HuH-7 (cell line): ENCODE measurements at regions not wholly inside any gene's neighbourhood (a gene's known extent, or its start where the extent isn't known, plus 50 kb on each side); places are given as distances from the start of the nearest gene placed in this dataset.
A peak's percentile ranks its signal among the peaks of the same experiment; 100 is the strongest.

Experiments used
- DNase-seq: peaks from one replicate; pipeline ENCODE4 v3.0.0; 2011; ENCODE audit warnings: low spot score

DNA sequence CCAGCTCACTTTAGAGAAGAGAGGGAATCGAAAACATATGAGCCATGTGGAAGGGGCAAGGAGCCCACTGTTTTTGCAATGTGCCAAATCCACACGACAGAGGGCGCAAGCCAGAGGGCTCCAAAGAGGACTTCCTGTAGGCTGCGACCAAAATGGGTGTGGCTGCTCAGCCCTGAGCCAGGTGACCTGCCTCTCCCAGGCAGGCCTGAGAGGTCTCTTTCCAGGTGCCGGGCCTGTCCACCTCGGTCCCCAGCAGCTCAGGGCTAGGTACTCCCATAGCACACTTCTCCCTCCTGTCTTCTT is 153.8 kb downstream of the TTC32 start:
- no peak for DNase-seq

GRCh38 chr2:19747310-19748072 is 154.3 kb downstream of the TTC32 start:
- DNase-seq, result no peak

- peak; percentile 66 for DNase-seq
These were observed 155.0 kb downstream of the TTC32 start for GRCh38 chr2:19746611-19747309.

DNA sequence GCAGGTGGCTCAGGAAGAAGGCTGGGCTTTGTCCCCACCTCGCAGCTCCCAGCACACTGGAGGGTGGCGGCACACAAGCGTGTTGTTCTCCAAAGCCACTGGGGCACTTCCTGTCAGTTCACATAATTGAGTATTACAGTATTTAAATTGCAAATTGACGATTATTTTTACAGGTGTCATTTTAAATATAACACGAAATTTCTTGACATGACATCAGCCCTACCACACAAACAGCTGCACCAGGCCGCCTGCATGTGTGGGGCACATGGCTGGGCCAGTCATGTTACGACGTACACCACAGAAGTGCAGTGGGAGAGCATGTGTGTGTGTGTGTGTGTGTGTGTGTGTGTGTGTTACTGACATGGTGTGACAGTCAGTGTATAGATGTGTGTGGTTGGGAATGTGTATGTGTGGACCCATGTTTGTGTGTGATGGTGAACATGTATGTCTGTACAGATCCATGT is 155.6 kb downstream of the TTC32 start:
- no peak for DNase-seq

- no peak for DNase-seq
These were observed 156.3 kb downstream of the TTC32 start for GRCh38 chr2:19745318-19746136.

GRCh38 chr2:19744456-19745199 is 157.2 kb downstream of the TTC32 start:
- DNase-seq, result no peak

GRCh38 chr2:19743641-19744040 is 158.1 kb downstream of the TTC32 start:
- no peak for DNase-seq

DNA sequence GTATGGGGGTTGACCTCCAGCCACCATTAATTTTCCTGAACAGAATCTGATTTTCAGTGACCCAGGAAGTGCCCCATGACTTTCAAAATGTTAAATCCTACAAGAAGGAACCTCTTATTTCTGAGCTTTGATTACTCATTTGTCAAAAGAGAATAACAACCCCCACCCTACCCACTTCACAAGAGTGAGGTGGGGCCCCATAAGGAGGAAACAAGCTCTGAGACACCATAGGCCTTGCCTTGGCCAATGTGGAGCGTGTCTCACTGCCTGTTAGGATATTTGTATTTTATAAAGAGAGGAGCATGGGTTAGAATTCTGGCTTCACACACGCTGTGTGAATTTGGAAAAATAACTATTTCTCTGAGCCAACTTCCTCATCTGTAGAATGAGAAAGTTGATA is 158.9 kb downstream of the TTC32 start:
- no peak for DNase-seq

DNA sequence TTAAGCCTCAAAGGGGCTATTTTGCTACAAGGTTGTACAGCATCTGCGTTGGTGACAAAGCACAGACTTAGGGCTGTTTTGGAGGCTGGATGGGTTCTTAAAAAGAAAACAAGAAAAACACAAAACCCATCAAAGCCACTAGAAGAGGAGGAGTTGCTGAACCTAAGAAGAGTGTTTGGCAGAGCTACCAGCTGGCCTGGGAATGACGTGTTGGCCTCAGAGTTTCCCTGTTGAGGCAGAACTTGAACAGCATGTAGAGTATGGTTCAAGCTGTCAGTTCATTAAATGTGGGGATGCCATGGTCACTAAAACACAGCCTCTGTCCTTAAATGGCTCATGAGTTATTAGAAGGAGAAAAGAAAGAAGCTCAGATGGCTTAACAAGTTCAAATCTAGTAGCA is 162.5 kb downstream of the TTC32 start:
- no peak for DNase-seq

DNA sequence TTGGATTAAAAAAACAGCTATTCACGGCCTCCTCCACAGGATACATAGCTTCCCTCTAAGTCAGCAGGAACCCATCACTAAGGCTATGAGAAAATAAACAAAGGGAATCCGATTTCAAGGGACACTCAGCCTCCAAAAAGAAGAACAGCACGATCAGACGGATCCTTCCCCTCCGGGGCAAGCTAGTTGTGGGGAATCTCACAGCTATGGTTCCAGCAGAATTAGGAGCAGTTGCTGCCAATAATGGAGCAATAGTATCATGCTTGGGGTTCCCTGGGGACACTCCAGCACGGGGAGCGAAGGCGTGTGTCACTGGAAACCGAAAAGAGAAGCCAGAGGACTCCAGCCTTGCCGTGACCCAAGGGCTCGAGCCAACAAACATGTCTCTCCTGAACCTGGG is 163.1 kb downstream of the TTC32 start:
- DNase-seq, result no peak

DNA sequence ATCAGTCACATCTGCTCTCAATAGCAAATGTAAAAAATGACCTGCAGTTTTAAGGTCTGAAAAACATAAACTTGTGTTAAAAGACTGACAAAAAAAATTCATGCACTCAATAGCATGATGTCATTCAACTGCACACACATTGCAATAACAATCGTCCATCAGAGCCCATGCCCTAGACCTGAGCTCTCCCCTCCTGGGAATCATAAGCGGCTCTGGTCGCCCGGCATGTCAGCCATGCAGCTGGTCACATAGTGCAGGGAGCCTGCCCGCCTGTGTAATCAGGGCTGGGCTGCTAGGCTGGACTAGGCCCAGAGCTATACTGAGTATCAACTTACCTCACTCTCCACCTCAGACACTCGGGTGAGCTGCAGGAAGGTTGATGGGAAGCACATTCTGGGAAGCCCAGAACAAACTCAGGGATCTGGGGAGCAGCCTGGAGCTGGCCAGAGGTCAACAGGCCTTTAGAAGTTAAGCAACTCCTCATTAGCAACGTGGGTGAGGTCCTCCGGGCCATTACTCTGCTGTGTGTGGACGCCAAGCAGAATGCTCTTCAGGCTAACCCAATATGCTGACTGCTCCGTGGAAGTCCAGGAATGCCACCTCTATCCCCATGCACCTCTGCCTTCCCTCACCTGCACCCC is 165.5 kb downstream of the TTC32 start:
- no peak for DNase-seq

DNA sequence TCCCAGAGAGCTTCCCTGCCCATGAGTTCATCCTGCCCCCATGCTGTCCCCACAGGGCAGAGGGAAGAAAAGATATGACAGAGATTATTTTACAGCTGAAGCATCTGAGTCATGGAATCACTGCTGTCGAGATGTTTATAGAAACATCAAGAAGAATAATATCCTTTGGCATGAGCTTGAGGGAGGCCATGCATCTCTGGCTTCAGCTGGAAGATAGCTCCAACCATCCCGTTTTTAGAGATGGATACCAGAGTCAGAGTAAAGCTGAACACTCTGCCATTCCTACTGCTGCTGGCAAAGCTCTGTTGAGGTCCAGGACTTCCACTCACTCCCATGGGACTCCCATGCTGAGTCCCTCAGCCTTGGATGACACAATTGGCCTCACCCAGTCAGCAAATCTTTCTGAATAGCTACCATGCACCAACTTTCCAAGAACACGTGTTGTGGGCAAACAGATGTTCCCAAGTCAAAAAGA is 167.8 kb downstream of the TTC32 start:
- no peak for DNase-seq

DNA sequence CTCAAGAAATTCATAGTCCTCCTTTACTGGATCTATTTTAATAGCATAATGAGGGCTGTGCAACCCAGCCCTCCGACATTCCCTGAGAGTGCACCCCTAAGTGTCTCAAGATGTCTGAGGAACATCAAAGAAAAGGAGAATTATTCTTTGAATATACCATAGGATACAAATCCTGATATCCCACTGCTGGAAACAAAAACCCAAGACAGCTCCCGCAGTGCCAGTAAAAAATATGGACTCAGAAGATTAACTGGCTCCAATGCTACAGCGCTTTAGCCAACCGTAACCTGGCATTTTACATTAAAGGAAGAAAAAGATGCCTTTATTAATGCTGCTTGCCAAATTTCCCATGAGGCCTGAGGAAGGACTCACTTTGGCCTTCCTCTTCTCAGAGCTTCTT is 168.4 kb downstream of the TTC32 start:
- no peak for DNase-seq

DNA sequence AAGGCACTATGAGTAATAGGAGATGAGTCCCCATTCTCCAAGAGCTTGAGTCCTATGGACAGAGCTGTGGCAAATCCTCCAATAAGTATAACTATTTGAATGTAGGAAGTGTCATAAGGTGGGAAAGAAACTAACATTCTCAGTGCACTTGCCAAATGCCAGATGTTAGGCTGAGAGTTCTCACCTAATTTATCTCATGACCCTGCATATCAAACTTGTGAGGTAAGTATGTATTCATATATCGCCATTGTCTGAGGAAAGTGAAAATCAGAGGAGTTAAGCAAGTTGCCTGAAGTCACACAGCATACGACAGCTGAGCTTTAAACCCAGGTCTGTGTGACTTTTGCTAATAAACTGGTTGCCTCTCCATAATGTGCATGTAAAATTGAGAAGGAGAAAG is 169.5 kb downstream of the TTC32 start:
- no peak for DNase-seq

DNA sequence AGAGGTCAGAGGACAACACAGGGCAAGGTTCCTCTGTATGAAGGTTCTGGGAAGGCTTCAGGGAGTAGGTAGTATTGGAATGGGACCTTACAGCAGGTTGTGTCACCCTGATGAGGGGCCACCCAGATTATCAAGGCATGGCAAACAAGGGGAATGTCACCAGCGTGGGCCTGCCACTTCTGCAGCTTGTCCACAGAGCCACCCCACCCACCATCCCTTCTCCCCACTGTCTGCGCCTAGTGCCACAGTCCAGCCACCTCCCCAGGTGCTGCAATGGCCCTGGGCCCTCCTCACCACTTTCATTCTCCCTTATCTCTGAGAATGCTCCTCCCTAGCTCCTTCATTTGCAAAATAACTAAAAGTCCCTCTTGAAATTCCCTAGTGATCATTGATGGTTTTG is 170.3 kb downstream of the TTC32 start:
- DNase-seq, result no peak

DNA sequence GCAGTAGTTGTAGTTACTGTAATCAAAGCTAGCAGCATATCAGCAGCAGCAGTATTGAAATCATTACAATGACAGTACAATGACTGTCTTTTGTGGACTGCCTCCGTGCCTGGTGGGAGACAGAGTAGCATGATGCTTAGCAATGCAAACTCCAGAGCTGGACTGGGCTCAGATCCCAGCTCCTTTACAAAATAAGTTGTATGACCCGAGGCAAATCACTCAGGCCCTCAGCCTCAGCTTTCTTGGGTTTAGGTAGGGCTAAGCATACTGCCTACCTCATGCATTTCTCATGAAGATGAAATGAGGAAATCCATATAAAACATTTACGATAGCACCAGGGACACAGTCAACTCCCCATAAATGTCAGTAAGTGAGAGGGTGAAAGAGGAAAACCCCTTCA is 170.7 kb downstream of the TTC32 start:
- no peak for DNase-seq

DNA sequence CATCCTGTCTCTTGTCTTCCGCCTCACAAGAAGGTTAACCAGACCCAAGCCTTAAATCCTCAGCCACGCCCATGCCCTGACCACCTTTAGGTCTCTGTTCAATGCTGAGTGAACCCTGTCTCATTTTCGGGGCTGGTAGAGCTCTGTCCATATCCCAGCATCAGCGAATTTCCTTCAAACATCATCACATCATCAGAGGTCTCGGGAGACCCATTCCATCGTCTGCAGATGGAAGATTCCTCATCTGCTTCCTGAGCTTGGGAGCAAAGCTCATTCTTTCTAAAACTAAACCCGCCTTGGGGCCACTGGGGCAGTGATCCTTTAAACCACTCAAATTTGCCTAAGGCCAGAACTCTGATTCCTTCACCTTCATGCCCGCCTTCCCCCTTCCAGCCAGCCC is 173.7 kb downstream of the TTC32 start:
- DNase-seq, result no peak

DNA sequence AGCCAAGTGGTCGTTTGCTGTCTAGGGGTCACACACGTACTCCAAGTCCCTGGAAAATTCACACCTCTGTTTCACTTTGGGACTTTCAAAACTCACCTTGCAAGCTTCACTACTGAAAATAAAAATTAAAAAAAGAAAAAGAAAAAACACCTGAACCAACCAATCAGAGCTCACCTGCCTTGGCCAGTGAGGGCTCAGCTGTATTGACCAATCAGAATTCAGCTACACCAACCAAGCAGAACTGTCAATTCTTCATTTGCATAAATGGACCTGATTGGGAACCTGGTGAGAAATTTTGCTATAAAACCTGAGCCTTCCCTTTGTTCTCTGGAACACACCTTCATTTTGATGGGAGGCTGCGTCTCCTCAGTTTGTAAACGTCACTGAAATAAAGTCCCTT is 176.4 kb downstream of the TTC32 start:
- no peak for DNase-seq

GRCh38 chr2:19723021-19723420 is 178.8 kb downstream of the TTC32 start:
- no peak for DNase-seq

DNA sequence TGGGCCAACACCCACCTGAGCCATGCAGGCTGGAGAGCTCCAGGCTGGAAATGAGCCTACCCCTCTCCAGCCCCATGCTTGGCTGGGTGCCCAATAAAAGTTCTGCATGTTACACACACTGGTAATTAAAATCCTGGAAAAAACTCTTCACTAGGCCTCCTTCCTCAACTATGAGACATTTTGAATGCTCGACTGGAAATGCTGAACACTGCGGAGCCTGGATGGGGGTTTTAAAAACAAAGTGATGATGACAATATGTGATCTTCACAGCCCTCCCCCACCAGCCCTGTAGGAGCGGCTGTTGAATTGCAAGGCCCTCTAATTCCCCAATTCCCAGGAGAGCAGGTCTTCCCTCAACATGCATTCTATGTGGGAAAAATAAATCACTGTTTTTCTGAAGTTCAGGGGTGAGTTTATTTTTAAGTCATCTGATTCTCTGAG is 179.2 kb downstream of the TTC32 start:
- no peak for DNase-seq

- no peak for DNase-seq
These were observed 181.5 kb downstream of the TTC32 start for GRCh38 chr2:19720306-19720705.

GRCh38 chr2:19719540-19719939 is 182.2 kb downstream of the TTC32 start:
- DNase-seq, result no peak
